ENCODE measurements at regions not wholly inside any gene's neighbourhood (a gene's known extent, or its start where the extent isn't known, plus 50 kb on each side); places are given as distances from the start of the nearest gene placed in this dataset.

GRCh38 chr1:185646202-185646683 lies 87.9 kb upstream of the HMCN1 start:
- H3K27me3 Mint-ChIP-seq (ENCODE audit: unreplicated experiment): no peaks in the 10 kb centered on the region
- H3K9me3 Mint-ChIP-seq (ENCODE audit: unreplicated experiment): peaks cover 9% of the 10 kb centered on the region
- H3K36me3 Mint-ChIP-seq (ENCODE audit: unreplicated experiment): peaks cover 4% of the 10 kb centered on the region
- H3K4me3 Mint-ChIP-seq (ENCODE audit: unreplicated experiment): peak overlapping the region; percentile 62
- no peak for DNase-seq (ENCODE audit: extremely low spot score, unreplicated experiment)
- TF ChIP-seq, protein P1, sequence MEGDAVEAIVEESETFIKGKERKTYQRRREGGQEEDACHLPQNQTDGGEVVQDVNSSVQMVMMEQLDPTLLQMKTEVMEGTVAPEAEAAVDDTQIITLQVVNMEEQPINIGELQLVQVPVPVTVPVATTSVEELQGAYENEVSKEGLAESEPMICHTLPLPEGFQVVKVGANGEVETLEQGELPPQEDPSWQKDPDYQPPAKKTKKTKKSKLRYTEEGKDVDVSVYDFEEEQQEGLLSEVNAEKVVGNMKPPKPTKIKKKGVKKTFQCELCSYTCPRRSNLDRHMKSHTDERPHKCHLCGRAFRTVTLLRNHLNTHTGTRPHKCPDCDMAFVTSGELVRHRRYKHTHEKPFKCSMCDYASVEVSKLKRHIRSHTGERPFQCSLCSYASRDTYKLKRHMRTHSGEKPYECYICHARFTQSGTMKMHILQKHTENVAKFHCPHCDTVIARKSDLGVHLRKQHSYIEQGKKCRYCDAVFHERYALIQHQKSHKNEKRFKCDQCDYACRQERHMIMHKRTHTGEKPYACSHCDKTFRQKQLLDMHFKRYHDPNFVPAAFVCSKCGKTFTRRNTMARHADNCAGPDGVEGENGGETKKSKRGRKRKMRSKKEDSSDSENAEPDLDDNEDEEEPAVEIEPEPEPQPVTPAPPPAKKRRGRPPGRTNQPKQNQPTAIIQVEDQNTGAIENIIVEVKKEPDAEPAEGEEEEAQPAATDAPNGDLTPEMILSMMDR (IDR thresholded peaks at IDR 0.05): no peak
- peak overlapping the region; percentile 92 for H3K27ac Mint-ChIP-seq (ENCODE audit: unreplicated experiment)
- peaks cover 57% of the 10 kb centered on the region for H3K4me1 Mint-ChIP-seq (ENCODE audit: unreplicated experiment)

GRCh38 chr1:185645686-185646085 lies 88.5 kb upstream of the HMCN1 start:
- Mint-ChIP-seq H3K27ac (ENCODE audit: unreplicated experiment) (peak overlapping the region; percentile 92), H3K4me3 (ENCODE audit: unreplicated experiment) (no peak overlapping the region), H3K9me3 (ENCODE audit: unreplicated experiment) (peaks cover 9% of the 10 kb centered on the region), H3K36me3 (ENCODE audit: unreplicated experiment) (peaks cover 4% of the 10 kb centered on the region), H3K27me3 (ENCODE audit: unreplicated experiment) (no peaks in the 10 kb centered on the region), H3K4me1 (ENCODE audit: unreplicated experiment) (peaks cover 54% of the 10 kb centered on the region)
- TF ChIP-seq, protein P1 (IDR thresholded peaks at IDR 0.05): no peak
- no peak for DNase-seq (ENCODE audit: extremely low spot score, unreplicated experiment)

GRCh38 chr1:185645162-185645640 lies 89.0 kb upstream of the HMCN1 start:
- H3K36me3 Mint-ChIP-seq (ENCODE audit: unreplicated experiment): peaks cover 4% of the 10 kb centered on the region
- peaks cover 9% of the 10 kb centered on the region for H3K9me3 Mint-ChIP-seq (ENCODE audit: unreplicated experiment)
- H3K4me3 Mint-ChIP-seq (ENCODE audit: unreplicated experiment): no peak overlapping the region
- peaks cover 49% of the 10 kb centered on the region for H3K4me1 Mint-ChIP-seq (ENCODE audit: unreplicated experiment)
- TF ChIP-seq, protein P1 (IDR thresholded peaks at IDR 0.05): peak; percentile 10
- peak overlapping the region; percentile 92 for H3K27ac Mint-ChIP-seq (ENCODE audit: unreplicated experiment)
- H3K27me3 Mint-ChIP-seq (ENCODE audit: unreplicated experiment): no peaks in the 10 kb centered on the region
- no peak for DNase-seq (ENCODE audit: extremely low spot score, unreplicated experiment)

- TF ChIP-seq, protein P1 (IDR thresholded peaks at IDR 0.05): no peak
- Mint-ChIP-seq H3K4me3 (ENCODE audit: unreplicated experiment) (no peak overlapping the region), H3K27ac (ENCODE audit: unreplicated experiment) (peak overlapping the region; percentile 92), H3K4me1 (ENCODE audit: unreplicated experiment) (peaks cover 42% of the 10 kb centered on the region), H3K9me3 (ENCODE audit: unreplicated experiment) (peaks cover 9% of the 10 kb centered on the region), H3K36me3 (ENCODE audit: unreplicated experiment) (peaks cover 2% of the 10 kb centered on the region), H3K27me3 (ENCODE audit: unreplicated experiment) (no peaks in the 10 kb centered on the region)
- no peak for DNase-seq (ENCODE audit: extremely low spot score, unreplicated experiment)
Measured at GRCh38 chr1:185644531-185644930, 89.7 kb upstream of the HMCN1 start.

DNA sequence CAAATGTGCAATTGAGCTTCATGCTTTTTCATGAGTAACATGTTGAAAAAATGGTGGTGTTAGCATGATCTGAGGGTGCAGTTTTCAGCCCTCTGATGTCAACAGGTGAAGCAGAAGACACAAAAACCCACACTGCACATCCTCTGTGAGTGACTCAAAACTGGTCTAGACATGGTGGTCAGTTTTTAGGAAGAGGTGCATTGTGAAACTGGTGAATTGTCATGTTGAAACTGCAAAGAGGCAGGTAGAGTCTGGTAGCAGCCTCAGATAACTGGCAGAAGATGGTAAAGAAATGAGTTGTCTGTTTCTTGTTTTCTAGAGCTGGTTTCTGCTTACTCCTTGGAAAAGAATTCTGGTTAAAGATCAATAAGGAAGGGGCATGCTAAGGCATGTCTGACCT lies 97.3 kb upstream of the HMCN1 start:
- Mint-ChIP-seq H3K36me3 (ENCODE audit: unreplicated experiment) (peaks cover 2% of the 10 kb centered on the region), H3K4me3 (ENCODE audit: unreplicated experiment) (no peak overlapping the region), H3K9me3 (ENCODE audit: unreplicated experiment) (peaks cover 9% of the 10 kb centered on the region), H3K27ac (ENCODE audit: unreplicated experiment) (no peak overlapping the region), H3K27me3 (ENCODE audit: unreplicated experiment) (no peaks in the 10 kb centered on the region), H3K4me1 (ENCODE audit: unreplicated experiment) (no peaks in the 10 kb centered on the region)
- TF ChIP-seq, protein P1 (IDR thresholded peaks at IDR 0.05): no peak
- no peak for DNase-seq (ENCODE audit: extremely low spot score, unreplicated experiment)

Data from osteocyte (in vitro differentiated cells).